KMS-11 (cell line): ENCODE measurements at regions not wholly inside any gene's neighbourhood (a gene's known extent, or its start where the extent isn't known, plus 50 kb on each side); places are given as distances from the start of the nearest gene placed in this dataset.

Experiments
- H2AFZ ChIP-seq: fragments of 200-600 bp; sonication (generic); 2 replicates; pipeline ENCODE4 v1.6.1; 2016; ENCODE audit warnings: antibody characterized with exemption, mixed run types, low read depth
- H3K27ac ChIP-seq: fragments of 200-600 bp; sonication (generic); 2 replicates; pipeline ENCODE4 v1.6.1; 2016; ENCODE audit warnings: mild to moderate bottlenecking, mixed run types
- H3K27me3 ChIP-seq: fragments of 200-600 bp; sonication (generic); 2 replicates; pipeline ENCODE4 v1.6.1; 2017; ENCODE audit warnings: mild to moderate bottlenecking, low read depth, mixed run types, moderate library complexity; ENCODE audit not compliant: insufficient read depth
- H3K36me3 ChIP-seq: fragments of 200-600 bp; sonication (generic); 2 replicates; pipeline ENCODE4 v1.6.1; 2017; ENCODE audit warnings: mild to moderate bottlenecking, mixed run types; ENCODE audit not compliant: insufficient read depth
- H3K4me1 ChIP-seq: fragments of 200-600 bp; sonication (generic); 2 replicates; pipeline ENCODE4 v1.6.1; 2016; ENCODE audit warnings: mild to moderate bottlenecking, low read depth, mixed run types; ENCODE audit not compliant: poor library complexity, severe bottlenecking
- H3K4me2 ChIP-seq: fragments of 200-600 bp; sonication (generic); 2 replicates; pipeline ENCODE4 v1.7.0; 2016; ENCODE audit warnings: mild to moderate bottlenecking, mixed run types
- H3K4me3 ChIP-seq: fragments of 200-600 bp; sonication (generic); IDR thresholded peaks from 2 replicates; pipeline ENCODE4 v1.6.1; 2017; ENCODE audit warnings: low read depth, low read length, mixed read lengths; ENCODE audit not compliant: insufficient read depth
- H3K79me2 ChIP-seq: fragments of 200-600 bp; sonication (generic); 2 replicates; pipeline ENCODE4 v1.6.1; 2016; ENCODE audit warnings: low read depth, mixed run types; ENCODE audit not compliant: insufficient read depth
- H3K9ac ChIP-seq: fragments of 200-600 bp; sonication (generic); 2 replicates; pipeline ENCODE4 v1.6.1; 2016; ENCODE audit warnings: mild to moderate bottlenecking, mixed run types
- H4K20me1 ChIP-seq: fragments of 200-600 bp; sonication (generic); 2 replicates; pipeline ENCODE4 v1.6.1; 2016; ENCODE audit warnings: mild to moderate bottlenecking, mixed run types; ENCODE audit not compliant: insufficient read depth
- TF ChIP-seq, protein P1 (sequence below): fragments of 200-600 bp; sonication (generic); conservative IDR thresholded peaks from 2 replicates; pipeline ENCODE4 v1.6.1; 2017; ENCODE audit warnings: low read depth, mild to moderate bottlenecking, antibody characterized with exemption, low read length, moderate library complexity, mixed read lengths

DNA sequence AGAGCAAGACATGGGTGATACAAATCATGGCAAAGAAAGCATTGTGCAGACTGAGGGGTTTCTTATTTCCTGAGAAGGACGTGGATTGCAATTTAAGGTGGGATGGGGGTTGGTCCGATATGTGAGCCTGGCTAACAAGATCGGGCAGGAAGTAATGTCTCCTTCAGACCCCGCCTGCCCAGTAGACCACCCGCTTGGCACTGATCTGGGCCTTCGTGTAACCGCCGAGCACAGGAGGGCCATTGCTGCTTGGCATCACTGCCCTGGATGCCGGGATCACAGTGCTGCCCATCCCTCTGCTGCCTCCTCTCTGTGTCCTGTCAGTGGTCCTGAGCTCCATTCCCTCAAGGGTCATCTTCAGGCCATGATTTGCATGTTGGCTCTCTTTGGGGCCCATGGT lies 214.6 kb upstream of the ZNF32 start:
- TF ChIP-seq, protein P1, sequence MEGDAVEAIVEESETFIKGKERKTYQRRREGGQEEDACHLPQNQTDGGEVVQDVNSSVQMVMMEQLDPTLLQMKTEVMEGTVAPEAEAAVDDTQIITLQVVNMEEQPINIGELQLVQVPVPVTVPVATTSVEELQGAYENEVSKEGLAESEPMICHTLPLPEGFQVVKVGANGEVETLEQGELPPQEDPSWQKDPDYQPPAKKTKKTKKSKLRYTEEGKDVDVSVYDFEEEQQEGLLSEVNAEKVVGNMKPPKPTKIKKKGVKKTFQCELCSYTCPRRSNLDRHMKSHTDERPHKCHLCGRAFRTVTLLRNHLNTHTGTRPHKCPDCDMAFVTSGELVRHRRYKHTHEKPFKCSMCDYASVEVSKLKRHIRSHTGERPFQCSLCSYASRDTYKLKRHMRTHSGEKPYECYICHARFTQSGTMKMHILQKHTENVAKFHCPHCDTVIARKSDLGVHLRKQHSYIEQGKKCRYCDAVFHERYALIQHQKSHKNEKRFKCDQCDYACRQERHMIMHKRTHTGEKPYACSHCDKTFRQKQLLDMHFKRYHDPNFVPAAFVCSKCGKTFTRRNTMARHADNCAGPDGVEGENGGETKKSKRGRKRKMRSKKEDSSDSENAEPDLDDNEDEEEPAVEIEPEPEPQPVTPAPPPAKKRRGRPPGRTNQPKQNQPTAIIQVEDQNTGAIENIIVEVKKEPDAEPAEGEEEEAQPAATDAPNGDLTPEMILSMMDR: no peak
- no peak overlapping the region for H3K9ac ChIP-seq

DNA sequence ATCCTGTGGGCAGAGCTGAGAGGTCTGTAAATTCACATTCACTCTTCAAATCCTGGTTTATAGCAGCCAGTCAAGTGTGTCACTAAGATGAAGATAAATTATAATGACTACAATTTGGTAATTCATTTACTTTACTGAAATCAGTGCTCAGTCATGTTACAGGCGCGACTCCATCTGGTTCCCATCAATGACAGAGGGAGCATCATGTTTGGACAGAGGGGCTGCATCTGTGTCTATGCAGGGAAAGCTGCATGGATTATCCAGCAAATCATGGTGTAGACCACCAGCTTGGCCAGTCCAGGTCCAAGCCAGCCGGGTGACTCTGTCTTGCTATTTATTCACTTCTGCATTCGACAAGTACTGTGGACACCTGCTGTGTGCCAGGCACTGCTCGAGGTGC lies 214.1 kb upstream of the ZNF32 start:
- no peak overlapping the region for H3K27ac ChIP-seq
- no peaks in the 10 kb centered on the region for H3K79me2 ChIP-seq
- TF ChIP-seq, protein P1: no peak
- no peaks in the 10 kb centered on the region for H3K27me3 ChIP-seq
- no peaks in the 10 kb centered on the region for H3K36me3 ChIP-seq
- no peak overlapping the region for H2AFZ ChIP-seq
- H3K9ac ChIP-seq: no peak overlapping the region
- H3K4me1 ChIP-seq: no peaks in the 10 kb centered on the region
- no peak overlapping the region for H3K4me2 ChIP-seq
- H4K20me1 ChIP-seq: no peaks in the 10 kb centered on the region
- no peak overlapping the region for H3K4me3 ChIP-seq

More for the DNA sequence above, 214.6 kb upstream of the ZNF32 start:
- Histone ChIP-seq H3K4me1 (no peaks in the 10 kb centered on the region), H2AFZ (no peak overlapping the region), H3K36me3 (no peaks in the 10 kb centered on the region), H3K4me3 (no peak overlapping the region), H3K4me2 (no peak overlapping the region), H3K79me2 (no peaks in the 10 kb centered on the region), H3K27me3 (no peaks in the 10 kb centered on the region), H4K20me1 (no peaks in the 10 kb centered on the region), H3K27ac (no peak overlapping the region)

DNA sequence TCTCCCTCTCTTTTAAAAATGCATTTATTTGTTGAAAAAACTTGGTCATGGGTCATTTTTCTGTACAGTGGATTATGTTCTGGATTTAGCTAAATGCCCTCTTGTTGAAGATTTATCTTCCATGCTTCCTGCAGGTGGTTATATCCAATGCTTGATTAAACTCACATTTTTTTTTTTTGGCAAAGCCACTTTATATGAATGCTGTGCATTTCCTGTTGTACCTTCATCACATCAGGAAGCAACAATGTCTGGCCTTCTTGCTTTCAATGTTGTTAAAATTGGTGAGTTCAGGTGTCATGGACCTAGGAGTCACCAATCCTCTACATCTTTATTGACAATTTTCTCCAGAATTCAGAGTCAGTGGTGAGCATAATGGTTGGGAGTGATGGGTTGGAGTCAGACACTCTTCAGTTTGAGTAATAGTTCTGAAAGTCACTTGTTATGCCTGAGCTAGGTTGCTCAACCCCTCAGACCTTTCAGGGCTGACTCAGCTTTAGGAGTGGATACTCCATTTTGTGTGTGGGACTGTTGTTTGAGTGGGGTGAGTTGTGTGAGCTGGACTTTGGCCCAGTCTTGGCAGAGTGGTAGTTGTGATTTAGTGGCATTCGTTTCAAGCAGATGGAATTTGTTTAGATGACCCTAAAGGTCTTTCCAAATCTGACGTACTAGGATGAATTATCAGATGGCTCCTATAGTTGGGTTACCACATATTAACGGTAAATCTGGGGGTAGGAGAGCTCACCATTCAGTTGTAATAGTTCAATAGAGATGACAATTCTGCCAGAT lies 213.5 kb upstream of the ZNF32 start:
- Histone ChIP-seq H3K79me2 (no peaks in the 10 kb centered on the region), H4K20me1 (no peaks in the 10 kb centered on the region), H3K27ac (no peak overlapping the region), H3K9ac (no peak overlapping the region), H3K27me3 (no peaks in the 10 kb centered on the region), H3K4me1 (no peaks in the 10 kb centered on the region), H3K4me2 (no peak overlapping the region), H2AFZ (no peak overlapping the region), H3K4me3 (no peak overlapping the region), H3K36me3 (no peaks in the 10 kb centered on the region)
- TF ChIP-seq, protein P1: no peak

DNA sequence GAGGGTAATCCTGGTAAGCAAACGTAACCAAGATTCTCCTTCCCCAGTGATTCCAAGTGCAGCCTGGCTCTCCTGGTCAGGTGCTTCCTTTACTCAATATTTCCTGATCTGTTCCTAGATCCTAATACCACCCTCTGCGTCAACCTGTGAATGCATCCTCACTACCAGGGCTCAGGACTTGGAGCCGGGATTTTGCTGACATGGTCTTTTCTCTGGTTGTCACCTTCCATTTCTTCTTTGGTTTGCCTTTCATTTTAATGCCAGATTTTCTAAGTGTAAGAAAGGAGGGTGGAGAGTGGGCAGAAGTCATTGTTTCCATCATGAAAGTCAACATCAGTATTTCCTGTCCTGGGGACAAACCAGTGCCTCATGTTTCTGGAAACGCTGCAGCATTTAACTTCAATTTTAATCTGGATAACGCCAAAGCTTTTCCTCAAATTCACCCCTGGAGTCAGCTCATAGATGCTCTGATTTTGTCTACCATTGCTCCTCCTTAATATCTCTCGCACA lies 210.4 kb upstream of the ZNF32 start:
- Histone ChIP-seq H4K20me1 (no peaks in the 10 kb centered on the region), H3K27ac (no peak overlapping the region), H3K36me3 (no peaks in the 10 kb centered on the region), H3K27me3 (no peaks in the 10 kb centered on the region), H3K9ac (no peak overlapping the region), H2AFZ (no peak overlapping the region), H3K79me2 (no peaks in the 10 kb centered on the region), H3K4me1 (no peaks in the 10 kb centered on the region), H3K4me3 (no peak overlapping the region), H3K4me2 (no peak overlapping the region)
- TF ChIP-seq, protein P1: no peak
